PC-3 (cell line): ENCODE measurements at regions not wholly inside any gene's neighbourhood (a gene's known extent, or its start where the extent isn't known, plus 50 kb on each side); places are given as distances from the start of the nearest gene placed in this dataset.
"Not testable (repeated sequence)": the region's sequence is repeated elsewhere in the genome, so short reads cannot be mapped to it uniquely, and the experiment has no call there.

Experiments
- ATAC-seq: fragments of 200-7000 bp; cut with Tn5 transposase; 2 replicates; pipeline ENCODE4 v1.9.1; 2020; ENCODE audit warnings: mild to moderate bottlenecking, moderate library complexity
- BruUV-seq: library from RNA; stranded (reverse); fragments of 400-500 nt; replicated peaks from 2 replicates; lab custom pipeline; 2021; lab: Mats Ljungman, UMichigan
- CTCF ChIA-PET: fragments of 300-600 bp; sonication (Branson Sonifier 250); formaldehyde crosslinking; loops from one replicate; lab custom pipeline; 2022; ENCODE audit warnings: antibody characterized with exemption; lab: Charles Lee
- POLR2A ChIA-PET: fragments of 300-600 bp; sonication (Branson Sonifier 250); formaldehyde crosslinking; loops from one replicate; lab custom pipeline; 2022; ENCODE audit warnings: antibody characterized with exemption; ENCODE audit not compliant: unreplicated experiment; lab: Charles Lee
- DNase-seq: peaks from one replicate; pipeline ENCODE4 v3.0.0-alpha.2; 2015
- H2AFZ ChIP-seq: fragments of 300-600 bp; sonication (generic); 2 replicates; pipeline ENCODE4 v1.6.0; 2016; ENCODE audit warnings: antibody characterized with exemption, low read length
- H3F3A ChIP-seq: fragments of 300-600 bp; sonication (generic); one replicate; pipeline ENCODE4 v1.6.0; 2017; ENCODE audit warnings: antibody characterized with exemption, low read length, control low read depth, mild to moderate bottlenecking; ENCODE audit not compliant: unreplicated experiment
- H3K27ac ChIP-seq: fragments of 300-600 bp; sonication (generic); 2 replicates; pipeline ENCODE4 v1.5.1; 2016; ENCODE audit warnings: mild to moderate bottlenecking, low read length
- H3K27me3 ChIP-seq: fragments of 300-600 bp; sonication (generic); 2 replicates; pipeline ENCODE4 v1.6.1; 2016; ENCODE audit warnings: low read length, mixed read lengths
- H3K36me3 ChIP-seq: fragments of 300-600 bp; sonication (generic); 2 replicates; pipeline ENCODE4 v1.6.1; 2016; ENCODE audit warnings: low read depth, mixed run types, low read length, mixed read lengths
- H3K4me1 ChIP-seq: fragments of 300-600 bp; sonication (generic); 2 replicates; pipeline ENCODE4 v1.5.1; 2016; ENCODE audit warnings: low read length; ENCODE audit not compliant: insufficient read depth
- H3K4me2 ChIP-seq: fragments of 300-600 bp; sonication (generic); 2 replicates; pipeline ENCODE4 v1.6.0; 2016; ENCODE audit warnings: low read length
- H3K4me3 ChIP-seq: fragments of 300-600 bp; sonication (generic); 2 replicates; pipeline ENCODE4 v1.5.1; 2016; ENCODE audit warnings: mild to moderate bottlenecking, low read length, mixed read lengths
- H3K79me2 ChIP-seq: fragments of 300-600 bp; sonication (generic); 2 replicates; pipeline ENCODE4 v1.6.1; 2017; ENCODE audit warnings: low read length, mixed read lengths
- H3K9ac ChIP-seq: fragments of 300-600 bp; sonication (generic); 2 replicates; pipeline ENCODE4 v1.6.0; 2016; ENCODE audit warnings: mild to moderate bottlenecking, low read length
- H3K9me2 ChIP-seq: fragments of 300-600 bp; sonication (generic); replicated peaks from 2 replicates; pipeline ENCODE4 v1.6.1; 2016; ENCODE audit warnings: mixed run types, low read length, mixed read lengths
- H3K9me3 ChIP-seq: fragments of 300-600 bp; sonication (generic); 2 replicates; pipeline ENCODE4 v1.6.1; 2016; ENCODE audit warnings: low read length, mixed read lengths
- H4K20me1 ChIP-seq: fragments of 300-600 bp; sonication (generic); 2 replicates; pipeline ENCODE4 v1.6.1; 2016; ENCODE audit warnings: low read length, mixed read lengths
- EZH2 ChIP-seq: fragments of 300-600 bp; sonication (generic); IDR thresholded peaks from one replicate; pipeline ENCODE4 v1.6.1; 2017; ENCODE audit warnings: antibody characterized with exemption, mild to moderate bottlenecking, low read length; ENCODE audit not compliant: unreplicated experiment
- EZH2phosphoT487 ChIP-seq: fragments of 300-600 bp; sonication (generic); IDR thresholded peaks from 2 replicates; pipeline ENCODE4 v1.6.1; 2018; ENCODE audit warnings: mild to moderate bottlenecking, antibody characterized with exemption, low read length, borderline replicate concordance
- intact Hi-C: fragments of 100-400 bp; cut with micrococcal nuclease; formaldehyde crosslinking; loops from 2 replicates; pipeline ENCODE4 v1.9.0; 2023
- TF ChIP-seq, protein P1 (sequence below): fragments of 300-600 bp; sonication (generic); conservative IDR thresholded peaks from 2 replicates; pipeline ENCODE4 v1.5.1; 2017; ENCODE audit warnings: antibody characterized with exemption, low read depth, mild to moderate bottlenecking, low read length

DNA sequence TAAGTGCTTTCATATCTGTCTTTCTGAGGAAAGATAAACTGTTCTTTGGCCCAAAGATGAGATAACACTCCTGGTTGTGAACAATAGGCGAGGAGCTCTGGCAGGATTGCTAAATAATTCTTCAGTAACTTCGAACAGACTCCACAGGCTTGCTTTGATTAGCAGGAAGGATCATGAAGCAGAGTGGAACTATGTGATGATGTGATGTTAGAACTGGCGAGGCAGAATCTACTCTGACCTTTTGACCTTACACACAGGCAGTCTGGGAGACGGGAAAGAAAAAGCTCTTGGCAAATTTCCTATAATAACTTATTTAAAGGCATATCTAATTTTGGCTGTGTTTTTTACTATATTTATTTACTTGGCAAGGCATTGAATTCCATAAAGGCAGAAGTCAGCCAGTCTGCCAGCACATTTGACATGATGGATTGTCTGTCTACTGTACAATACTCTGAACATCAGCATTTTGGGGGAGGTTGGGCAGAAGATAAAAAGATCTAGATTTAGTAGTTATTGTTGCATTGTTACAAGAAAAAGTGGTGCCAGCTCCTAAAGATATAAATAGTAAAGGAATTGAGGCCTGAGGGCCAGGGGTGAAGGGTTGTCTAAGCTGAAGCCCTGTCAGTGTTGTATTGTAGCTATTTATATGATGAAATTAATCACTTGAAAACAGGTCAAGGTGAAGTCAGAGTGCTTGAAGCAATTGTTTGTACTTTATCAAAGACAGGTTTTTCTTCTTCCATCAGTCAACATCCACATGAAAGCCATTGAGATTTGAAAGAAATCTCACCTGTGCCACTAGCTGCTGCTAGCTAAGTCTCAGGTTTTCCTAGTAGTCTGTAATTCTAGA lies 708.8 kb downstream of the LTN1 start:
- no peak for TF ChIP-seq EZH2
- no peak for TF ChIP-seq EZH2phosphoT487
- TF ChIP-seq, protein P1, sequence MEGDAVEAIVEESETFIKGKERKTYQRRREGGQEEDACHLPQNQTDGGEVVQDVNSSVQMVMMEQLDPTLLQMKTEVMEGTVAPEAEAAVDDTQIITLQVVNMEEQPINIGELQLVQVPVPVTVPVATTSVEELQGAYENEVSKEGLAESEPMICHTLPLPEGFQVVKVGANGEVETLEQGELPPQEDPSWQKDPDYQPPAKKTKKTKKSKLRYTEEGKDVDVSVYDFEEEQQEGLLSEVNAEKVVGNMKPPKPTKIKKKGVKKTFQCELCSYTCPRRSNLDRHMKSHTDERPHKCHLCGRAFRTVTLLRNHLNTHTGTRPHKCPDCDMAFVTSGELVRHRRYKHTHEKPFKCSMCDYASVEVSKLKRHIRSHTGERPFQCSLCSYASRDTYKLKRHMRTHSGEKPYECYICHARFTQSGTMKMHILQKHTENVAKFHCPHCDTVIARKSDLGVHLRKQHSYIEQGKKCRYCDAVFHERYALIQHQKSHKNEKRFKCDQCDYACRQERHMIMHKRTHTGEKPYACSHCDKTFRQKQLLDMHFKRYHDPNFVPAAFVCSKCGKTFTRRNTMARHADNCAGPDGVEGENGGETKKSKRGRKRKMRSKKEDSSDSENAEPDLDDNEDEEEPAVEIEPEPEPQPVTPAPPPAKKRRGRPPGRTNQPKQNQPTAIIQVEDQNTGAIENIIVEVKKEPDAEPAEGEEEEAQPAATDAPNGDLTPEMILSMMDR: no peak
- no peaks in the 10 kb centered on the region for H3K79me2 ChIP-seq
- H3K9me3 ChIP-seq: no peaks in the 10 kb centered on the region
- CTCF ChIA-PET: no interaction called here
- no peaks in the 10 kb centered on the region for H4K20me1 ChIP-seq
- no TSS peak for BruUV-seq
- POLR2A ChIA-PET: no interaction called here
- no peak overlapping the region for H3K4me2 ChIP-seq
- peak; percentile 63 for ATAC-seq
- no peaks in the 10 kb centered on the region for H3K9me2 ChIP-seq
- H3K4me1 ChIP-seq: peaks cover 10% of the 10 kb centered on the region
- no peak overlapping the region for H3K4me3 ChIP-seq
- no peak overlapping the region for H3K27ac ChIP-seq
- H3F3A ChIP-seq: no peaks in the 10 kb centered on the region
- no peaks in the 10 kb centered on the region for H3K27me3 ChIP-seq
- intact Hi-C loops: no loop called here
- DNase-seq: peak; percentile 34
- no peaks in the 10 kb centered on the region for H3K36me3 ChIP-seq
- H2AFZ ChIP-seq: no peak overlapping the region
- no peak overlapping the region for H3K9ac ChIP-seq

DNA sequence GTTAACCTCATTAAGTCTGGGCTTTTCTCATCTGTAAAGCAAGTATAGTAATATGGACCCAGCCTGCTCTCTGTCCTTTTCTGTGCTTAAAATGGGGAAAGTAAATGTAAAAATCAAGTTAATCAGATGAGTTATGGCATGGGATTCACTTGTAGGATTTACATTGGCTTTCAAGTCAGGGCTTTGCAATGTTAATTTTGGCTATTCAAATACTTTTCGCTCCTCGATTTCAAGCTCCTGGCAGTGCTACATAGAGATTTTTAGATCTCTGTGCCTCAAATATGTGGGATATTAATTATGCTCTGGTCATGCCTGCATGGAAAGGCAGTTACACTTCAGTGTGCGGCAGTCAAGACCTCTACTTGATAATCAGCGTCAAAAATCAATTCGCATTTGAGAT lies 709.8 kb downstream of the LTN1 start:
- ChIA-PET POLR2A (no interaction called here), CTCF (no interaction called here)
- DNase-seq: no peak
- no peak overlapping the region for H3K9ac ChIP-seq
- no peaks in the 10 kb centered on the region for H3K27me3 ChIP-seq
- H3K9me2 ChIP-seq: no peaks in the 10 kb centered on the region
- intact Hi-C loops: no loop called here
- H3K27ac ChIP-seq: no peak overlapping the region
- no peak for TF ChIP-seq EZH2phosphoT487
- TF ChIP-seq, protein P1: no peak
- no peak for TF ChIP-seq EZH2
- H3F3A ChIP-seq: no peaks in the 10 kb centered on the region
- no peaks in the 10 kb centered on the region for H4K20me1 ChIP-seq
- no TSS peak for BruUV-seq
- no peak overlapping the region for H3K4me2 ChIP-seq
- peaks cover 10% of the 10 kb centered on the region for H3K4me1 ChIP-seq
- no peaks in the 10 kb centered on the region for H3K36me3 ChIP-seq
- no peaks in the 10 kb centered on the region for H3K79me2 ChIP-seq
- H2AFZ ChIP-seq: no peak overlapping the region
- no peak overlapping the region for H3K4me3 ChIP-seq
- no peak for ATAC-seq
- H3K9me3 ChIP-seq: no peaks in the 10 kb centered on the region

DNA sequence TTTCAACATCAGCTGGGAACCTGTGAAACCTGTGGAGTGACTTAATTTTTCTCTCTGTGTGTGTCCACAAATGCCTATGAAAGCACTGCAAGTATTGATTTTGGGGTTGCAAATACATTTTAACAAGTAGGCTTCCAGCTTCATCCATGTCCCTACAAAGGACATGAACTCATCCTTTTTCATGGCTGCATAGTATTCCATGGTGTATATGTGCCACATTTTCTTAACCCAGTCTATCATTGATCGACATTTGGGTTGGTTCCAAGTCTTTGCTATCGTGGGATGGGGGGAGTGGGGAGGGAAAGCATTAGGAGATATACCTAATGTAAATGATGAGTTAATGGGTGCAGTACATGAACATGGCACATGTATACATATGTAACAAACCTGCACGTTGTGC lies 711.3 kb downstream of the LTN1 start:
- BruUV-seq, H3K9ac ChIP-seq, CTCF ChIA-PET, H3K9me3 ChIP-seq, H3F3A ChIP-seq, H3K79me2 ChIP-seq, ATAC-seq, H3K9me2 ChIP-seq, H3K27ac ChIP-seq, H3K27me3 ChIP-seq, H3K4me3 ChIP-seq, intact Hi-C loops, H3K4me1 ChIP-seq, H3K36me3 ChIP-seq, DNase-seq, H3K4me2 ChIP-seq, H2AFZ ChIP-seq, H4K20me1 ChIP-seq: not testable (repeated sequence)
- POLR2A ChIA-PET: interaction anchor here (0.6 kb wide), 1 partner anchor 1062 kb away, joined by 10 read pairs; no protein-coding TSS in a partner anchor
